A549 (cell line): ENCODE measurements at regions not wholly inside any gene's neighbourhood (a gene's known extent, or its start where the extent isn't known, plus 50 kb on each side); places are given as distances from the start of the nearest gene placed in this dataset.

Source experiments
- ATAC-seq, 2 experiments: fragments of 200-7000 bp in 1 of 2; fragments of >200 bp in 1 of 2; cut with Nextera tagmentation in 1 of 2; cut with Tn5 transposase in 1 of 2; 3 replicates each; pipeline versions ENCODE4 v1.8.0 to v1.9.1; 2018 to 2020; ENCODE audit warnings: mild to moderate bottlenecking in 1 of 2, moderate library complexity in 1 of 2
- CTCF ChIA-PET: fragments of 300-600 bp; sonication (Branson Sonifier 250); formaldehyde crosslinking; extraction: SDS; loops from one replicate; lab custom pipeline; 2021; ENCODE audit warnings: antibody characterized with exemption, inconsistent platforms; lab: Yijun Ruan, JAX
- POLR2A ChIA-PET: fragments of 350-600 bp; formaldehyde crosslinking; extraction: SDS; loops from one replicate; lab custom pipeline; 2021; ENCODE audit warnings: antibody characterized with exemption, inconsistent platforms; lab: Yijun Ruan, JAX
- DNase-seq, 2 experiments: peaks; one replicate each; pipeline versions ENCODE4 v3.0.0 to v3.0.0-alpha.2; 2011 to 2016; ENCODE audit warnings: low read depth in 1 of 2, low spot score in 1 of 2
- FAIRE-seq: peaks from 2 replicates; lab custom pipeline; 2011; peaks lifted over from hg19 to GRCh38; lab: Jason Lieb, UNC
- H3K27ac ChIP-seq, 2 experiments: fragments of >200 bp; sonication (Bioruptor Twin); formaldehyde crosslinking; 3 replicates each; pipeline ENCODE4 v1.5.1; 2016 to 2017
- H3K4me1 ChIP-seq: fragments of >200 bp; sonication (Bioruptor Twin); formaldehyde crosslinking; 3 replicates; pipeline ENCODE4 v1.6.1; 2016
- H3K4me2 ChIP-seq: fragments of >200 bp; sonication (Bioruptor Twin); formaldehyde crosslinking; 3 replicates; pipeline ENCODE4 v1.6.1; 2016
- H3K4me3 ChIP-seq: fragments of >200 bp; sonication (Bioruptor Twin); formaldehyde crosslinking; 3 replicates; pipeline ENCODE4 v1.5.1; 2016
- H3K9me3 ChIP-seq: fragments of >200 bp; sonication (Bioruptor Twin); formaldehyde crosslinking; 3 replicates; pipeline ENCODE4 v1.6.1; 2016
- BHLHE40 ChIP-seq: IDR thresholded peaks from 2 replicates; pipeline ENCODE4 v1.6.1; 2012; ENCODE audit warnings: low read depth, low read length, inconsistent platforms
- CBX2 ChIP-seq: fragments of 200-600 bp; sonication (generic); IDR thresholded peaks from 2 replicates; pipeline ENCODE4 v1.6.1; 2016; ENCODE audit warnings: low read depth, mild to moderate bottlenecking, borderline replicate concordance
- CBX8 ChIP-seq: fragments of 200-600 bp; sonication (generic); IDR thresholded peaks from 2 replicates; pipeline ENCODE4 v1.6.1; 2016
- CEBPB ChIP-seq, 2 experiments: fragments of >200 bp in 1 of 2; sonication (Bioruptor Twin) in 1 of 2; formaldehyde crosslinking in 1 of 2; IDR thresholded peaks; 2 replicates each; pipeline ENCODE4 v1.6.1; 2012 to 2016
- E2F6 ChIP-seq: IDR thresholded peaks from 2 replicates; pipeline ENCODE4 v1.6.1; 2012; ENCODE audit warnings: low read depth, borderline replicate concordance
- ELK1 ChIP-seq: fragments of 150-350 bp; IDR thresholded peaks from 2 replicates; pipeline ENCODE4 v1.6.1; 2014; ENCODE audit warnings: low read depth, mild to moderate bottlenecking, low read length
- EP300 ChIP-seq, 2 experiments: fragments of >200 bp; sonication (Bioruptor Twin); formaldehyde crosslinking; IDR thresholded peaks; 2 replicates in 1 of 2; 3 replicates in 1 of 2; pipeline ENCODE4 v1.6.1; 2016 to 2017
- FOSL2 ChIP-seq, 2 experiments: fragments of 450-650 bp in 1 of 2; fragments of >200 bp in 1 of 2; sonication (Bioruptor Twin) in 1 of 2; formaldehyde crosslinking; IDR thresholded peaks; 2 replicates each; pipeline versions ENCODE4 v1.5.0 to v1.6.1; 2016 to 2020; ENCODE audit warnings: mild to moderate bottlenecking in 1 of 2, moderate library complexity in 1 of 2
- GATA3 ChIP-seq: IDR thresholded peaks from 2 replicates; pipeline ENCODE4 v1.6.1; 2012; ENCODE audit warnings: borderline replicate concordance
- HES2 ChIP-seq: fragments of >200 bp; sonication (Bioruptor Twin); formaldehyde crosslinking; IDR thresholded peaks from 2 replicates; pipeline ENCODE4 v1.6.1; 2016
- HOXA7 ChIP-seq: fragments of 250-450 bp; sonication (Bioruptor Pico); IDR thresholded peaks from 2 replicates; pipeline ENCODE4 v1.5.0; 2020; ENCODE audit warnings: mild to moderate bottlenecking, moderate library complexity
- HOXB5 ChIP-seq: fragments of 250-450 bp; sonication (Bioruptor Pico); IDR thresholded peaks from 2 replicates; pipeline ENCODE4 v1.5.0; 2020; ENCODE audit warnings: mild to moderate bottlenecking, moderate library complexity
- JUN ChIP-seq, 2 experiments: fragments of >200 bp; sonication (Bioruptor Twin); formaldehyde crosslinking; IDR thresholded peaks; 2 replicates in 1 of 2; 3 replicates in 1 of 2; pipeline ENCODE4 v1.6.1; 2016 to 2017
- JUNB ChIP-seq: fragments of >200 bp; sonication (Bioruptor Twin); formaldehyde crosslinking; IDR thresholded peaks from 2 replicates; pipeline ENCODE4 v1.6.1; 2016
- KDM1A ChIP-seq: fragments of 200-600 bp; sonication (generic); IDR thresholded peaks from 2 replicates; pipeline ENCODE4 v1.6.1; 2016; ENCODE audit warnings: low read depth, mild to moderate bottlenecking
- MAFK ChIP-seq: fragments of 450-650 bp; IDR thresholded peaks from 2 replicates; pipeline ENCODE4 v1.6.1; 2014; ENCODE audit not compliant: partially characterized antibody
- MAX ChIP-seq: IDR thresholded peaks from 2 replicates; pipeline ENCODE4 v1.6.1; 2012
- NPAS2 ChIP-seq: fragments of 250-450 bp; sonication (Bioruptor Pico); IDR thresholded peaks from 2 replicates; pipeline ENCODE4 v1.8.0; 2022; ENCODE audit warnings: mild to moderate bottlenecking, moderate library complexity, borderline replicate concordance
- RAD21 ChIP-seq, 2 experiments: fragments of >200 bp in 1 of 2; sonication (Bioruptor Twin) in 1 of 2; formaldehyde crosslinking in 1 of 2; IDR thresholded peaks in 1 of 2; conservative IDR thresholded peaks in 1 of 2; 2 replicates in 1 of 2; 3 replicates in 1 of 2; pipeline ENCODE4 v1.6.1; 2012 to 2018; ENCODE audit warnings: inconsistent platforms in 1 of 2
- RARB ChIP-seq: fragments of 250-450 bp; sonication (Bioruptor Pico); IDR thresholded peaks from 2 replicates; pipeline ENCODE4 v1.8.0; 2021; ENCODE audit warnings: mild to moderate bottlenecking, moderate library complexity
- RCOR1 ChIP-seq: fragments of 150-350 bp; IDR thresholded peaks from 2 replicates; pipeline ENCODE4 v1.6.1; 2014; ENCODE audit warnings: antibody characterized with exemption, low read length, low read depth
- REST ChIP-seq: fragments of 200-600 bp; sonication (generic); IDR thresholded peaks from 2 replicates; pipeline ENCODE4 v1.6.1; 2016; ENCODE audit warnings: antibody characterized with exemption, mild to moderate bottlenecking, moderate library complexity
- RFX5 ChIP-seq: fragments of 450-650 bp; IDR thresholded peaks from 2 replicates; pipeline ENCODE4 v1.7.1; 2014; ENCODE audit warnings: antibody characterized with exemption, mild to moderate bottlenecking, moderate library complexity
- SMC3 ChIP-seq: fragments of >200 bp; sonication (Bioruptor Twin); formaldehyde crosslinking; IDR thresholded peaks from 3 replicates; pipeline ENCODE4 v1.6.1; 2018; ENCODE audit warnings: inconsistent platforms
- ZC3H11A ChIP-seq: fragments of 450-650 bp; IDR thresholded peaks from 2 replicates; pipeline ENCODE4 v1.6.1; 2014; ENCODE audit warnings: antibody characterized with exemption, mild to moderate bottlenecking
- ZNF302 ChIP-seq: fragments of 250-450 bp; sonication (Bioruptor Pico); IDR thresholded peaks from 2 replicates; pipeline ENCODE4 v1.9.0; 2021; ENCODE audit warnings: inconsistent platforms, mild to moderate bottlenecking, moderate library complexity
- ZSCAN20 ChIP-seq: fragments of 250-450 bp; sonication (Bioruptor Pico); IDR thresholded peaks from 2 replicates; pipeline ENCODE4 v1.8.0; 2022; ENCODE audit warnings: mild to moderate bottlenecking, moderate library complexity
- WGBS: methylation state at CpG from one replicate; pipeline ENCODE4 v1.1.6; 2017; ENCODE audit errors: missing lambda C conversion rate; 5-methylcytosine and 5-hydroxymethylcytosine counted together

- 13% methylated on average over 2 of the region's 2 CpGs for WGBS
- FAIRE-seq (no peak), DNase-seq (peak in 1 of 2 experiments; percentile 81), ATAC-seq (peak; percentile 43 to 81; a peak in 5 of 6 replicates)
- ChIA-PET CTCF (no interaction called here), POLR2A (no interaction called here)
- 0 out of 3 replicates have a peak, but pooled peaks have one; percentile 25 for TF ChIP-seq SMC3
- TF ChIP-seq GATA3, result peak; percentile 59; the same call in 1 of the 2 replicates
- TF ChIP-seq BHLHE40, result no peak
- TF ChIP-seq JUN (IDR thresholded peaks at IDR 0.05), result 0 out of 5 replicates have a peak, but pooled peaks of 1 of the 2 experiments have one; percentile 42
- TF ChIP-seq RAD21 (conservative IDR thresholded peaks at IDR 0.05 in 1 of 2, IDR thresholded peaks at IDR 0.05 in 1 of 2), result peak in 1 of 2 experiments; percentile 35; a peak in 2 of 5 replicates
- no peak for TF ChIP-seq RFX5
- peak in 1 of 2 experiments; percentile 66; a peak in 2 of 5 replicates for TF ChIP-seq EP300 (IDR thresholded peaks at IDR 0.05)
- TF ChIP-seq CEBPB (IDR thresholded peaks at IDR 0.05), result peak; percentile 19 to 87; a peak in 3 of 4 replicates
- Histone ChIP-seq H3K27ac (peak overlapping the region; percentile 47 to 75; a peak in 5 of 6 replicates), H3K4me3 (no peak overlapping the region), H3K4me1 (peaks cover 49% of the 10 kb centered on the region), H3K4me2 (peak overlapping the region; percentile 53), H3K9me3 (no peaks in the 10 kb centered on the region)
These were observed 417.7 kb upstream of the TBL1XR1 start for GRCh38 chr3:177615015-177615414.

- POLR2A ChIA-PET, result no interaction called here
- FAIRE-seq, result no peak
- TF ChIP-seq MAFK (no peak), FOSL2 (IDR thresholded peaks at IDR 0.05) (no peak), FOSL2 (CRISPR knock-in tag; IDR thresholded peaks at IDR 0.05) (no peak), CEBPB (IDR thresholded peaks at IDR 0.05) (peak in 1 of 2 experiments; percentile 33; a peak in 1 of 4 replicates)
- 12% methylated on average over 8 of the region's 8 CpGs for WGBS
- peak overlapping the region; percentile 65 to 75 for H3K27ac ChIP-seq
- peaks cover 37% of the 10 kb centered on the region for H3K4me1 ChIP-seq
- CTCF ChIA-PET, result interaction anchor here (0.7 kb wide), 1 partner anchor 331 kb away, joined by 3 read pairs; no protein-coding TSS in a partner anchor
- no peak for DNase-seq
- H3K4me2 ChIP-seq, result peak overlapping the region; percentile 66
- H3K4me3 ChIP-seq, result no peak overlapping the region
- ATAC-seq, result peak in 1 of 2 experiments; percentile 20; a peak in 2 of 6 replicates
- no peaks in the 10 kb centered on the region for H3K9me3 ChIP-seq
These were observed 421.8 kb upstream of the TBL1XR1 start for GRCh38 chr3:177618873-177619733.

GRCh38 chr3:177620073-177620472, 422.8 kb upstream of the TBL1XR1 start:
- H3K9me3 ChIP-seq, result no peaks in the 10 kb centered on the region
- no peak for FAIRE-seq
- H3K4me1 ChIP-seq, result peaks cover 29% of the 10 kb centered on the region
- ATAC-seq, result no peak
- H3K4me3 ChIP-seq, result no peak overlapping the region
- 89% methylated on average over 9 of the region's 9 CpGs for WGBS
- CTCF ChIA-PET, result interaction anchor here (0.7 kb wide), 1 partner anchor 330 kb away, joined by 3 read pairs; no protein-coding TSS in a partner anchor
- H3K4me2 ChIP-seq, result no peak overlapping the region
- POLR2A ChIA-PET, result no interaction called here
- DNase-seq, result no peak
- peak overlapping the region; percentile 65 to 75; a peak in 4 of 6 replicates for H3K27ac ChIP-seq
- TF ChIP-seq RAD21 (conservative IDR thresholded peaks at IDR 0.05 in 1 of 2, IDR thresholded peaks at IDR 0.05 in 1 of 2) (no peak), RCOR1 (no peak), HES2 (no peak), HOXA7 (CRISPR knock-in tag) (no peak), RARB (CRISPR knock-in tag) (no peak), MAX (no peak), NPAS2 (CRISPR knock-in tag) (no peak), ZSCAN20 (CRISPR knock-in tag) (no peak), BHLHE40 (no peak), ELK1 (no peak), E2F6 (no peak), ZNF302 (CRISPR knock-in tag) (no peak), JUNB (no peak), KDM1A (no peak), ZC3H11A (no peak), HOXB5 (CRISPR knock-in tag) (no peak), REST (no peak), CBX8 (no peak), CBX2 (no peak)
